GM12891 (cell line): ENCODE measurements at regions not wholly inside any gene's neighbourhood (a gene's known extent, or its start where the extent isn't known, plus 50 kb on each side); places are given as distances from the start of the nearest gene placed in this dataset.
"Not testable (repeated sequence)": the region's sequence is repeated elsewhere in the genome, so short reads cannot be mapped to it uniquely, and the experiment has no call there.

Experiments
- DNase-seq: peaks from one replicate; pipeline ENCODE4 v3.0.0; 2011; ENCODE audit warnings: low spot score; ENCODE audit not compliant: insufficient read length
- FAIRE-seq: peaks from 2 replicates; lab custom pipeline; 2011; peaks lifted over from hg19 to GRCh38; lab: Jason Lieb, UNC
- PAX5 ChIP-seq: IDR thresholded peaks from 2 replicates; pipeline ENCODE4 v1.6.1; 2011; ENCODE audit warnings: low read length, moderate library complexity, mild to moderate bottlenecking; ENCODE audit not compliant: insufficient read depth, severe bottlenecking
- POLR2A ChIP-seq: IDR thresholded peaks from 2 replicates; pipeline ENCODE4 v1.6.1; 2011; ENCODE audit warnings: low read depth, low read length, control low read depth
- POLR2AphosphoS5 ChIP-seq: IDR thresholded peaks from 2 replicates; pipeline ENCODE4 v1.6.1; 2011; ENCODE audit warnings: low read depth, low read length, control low read depth
- POU2F2 ChIP-seq: IDR thresholded peaks from 2 replicates; pipeline ENCODE4 v1.6.1; 2011; ENCODE audit warnings: low read depth, mild to moderate bottlenecking, control low read depth, low read length, moderate library complexity
- SPI1 ChIP-seq: IDR thresholded peaks from 2 replicates; pipeline ENCODE4 v1.6.1; 2011; ENCODE audit warnings: low read depth, low read length, control low read depth
- TAF1 ChIP-seq: IDR thresholded peaks from 2 replicates; pipeline ENCODE4 v1.6.1; 2011; ENCODE audit warnings: low read depth, low read length, control low read depth

DNA sequence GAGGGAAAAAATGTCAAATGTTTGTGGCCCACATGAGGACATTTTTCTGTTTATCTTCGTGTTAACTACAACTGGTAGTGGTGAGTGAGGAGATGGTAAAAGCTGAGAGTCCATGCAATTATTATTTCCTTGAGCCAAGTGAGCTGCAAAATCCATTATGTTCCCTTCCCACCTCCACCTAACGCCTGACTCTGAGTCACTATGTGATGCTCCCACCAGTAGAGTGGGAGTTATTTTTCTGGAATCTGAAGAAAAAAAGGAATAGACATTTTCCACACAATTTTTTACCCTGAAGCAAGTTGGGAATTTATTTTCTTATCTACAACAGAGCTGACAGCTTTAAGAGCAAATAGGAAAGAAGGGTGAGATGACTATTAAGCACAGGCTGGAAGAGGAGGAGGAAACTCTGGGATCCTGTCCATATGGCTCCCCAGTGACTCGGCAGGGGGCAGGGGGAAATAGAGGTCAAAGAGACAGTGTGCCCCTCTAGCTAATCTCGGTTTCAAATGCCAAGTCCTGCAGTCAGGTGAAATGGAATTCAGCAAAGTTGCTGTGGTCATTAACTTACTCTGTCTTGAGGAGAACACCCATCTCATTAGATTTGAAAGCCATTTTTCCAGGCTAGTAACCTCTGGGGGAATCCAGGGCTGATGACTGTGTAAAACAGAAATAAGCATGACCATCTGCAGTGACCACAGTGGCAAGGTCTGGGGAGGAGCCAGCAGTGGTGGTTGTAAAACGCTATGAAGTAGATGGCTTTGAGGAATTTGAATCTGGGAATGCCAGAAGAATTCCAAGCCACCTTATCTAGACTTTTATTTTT, 463.9 kb downstream of the STK39 start:
- no peak for TF ChIP-seq POLR2AphosphoS5
- TF ChIP-seq POLR2A, result no peak
- TF ChIP-seq SPI1, result no peak
- no peak for TF ChIP-seq TAF1
- no peak for TF ChIP-seq POU2F2
- no peak for TF ChIP-seq PAX5
- FAIRE-seq, result no peak
- DNase-seq, result no peak

DNA sequence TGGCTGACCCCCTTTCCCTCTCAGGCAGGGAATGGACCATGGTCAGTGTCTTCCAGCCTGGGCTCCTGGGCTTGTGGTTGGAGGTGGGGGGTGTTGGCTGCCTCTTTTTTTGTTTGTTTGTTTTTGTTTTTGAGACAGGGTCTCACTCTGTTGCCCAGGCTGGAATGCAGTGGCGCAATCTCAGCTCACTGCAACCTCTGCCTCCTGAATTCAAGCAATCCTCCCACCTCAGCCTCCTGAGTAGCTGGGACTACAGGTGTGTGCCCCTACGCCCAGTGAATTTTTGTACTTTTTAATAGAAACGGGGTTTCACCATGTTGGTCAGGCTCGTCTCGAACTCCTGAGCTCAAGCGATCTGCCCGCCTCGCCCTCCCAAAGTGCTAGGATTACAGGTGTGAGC, 465.8 kb downstream of the STK39 start:
- FAIRE-seq, DNase-seq: not testable (repeated sequence)

DNA sequence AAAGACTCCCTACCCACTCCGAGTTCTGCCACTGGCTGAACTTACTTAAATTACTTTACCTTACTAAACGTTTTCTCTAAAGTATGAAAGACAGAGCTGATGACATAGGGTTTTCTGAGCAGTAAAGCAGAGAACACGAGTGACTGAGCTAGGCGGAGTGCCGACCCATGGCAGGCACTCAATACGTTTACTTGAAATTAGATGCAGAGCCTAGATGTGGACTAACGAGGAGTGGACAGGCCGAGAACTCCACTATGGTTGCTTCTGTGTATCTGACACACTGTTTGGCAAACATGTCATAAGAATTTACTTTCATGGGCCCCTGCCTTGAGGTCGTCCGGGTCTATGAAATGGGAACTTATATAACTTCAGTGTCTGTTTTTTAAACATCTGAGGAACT, 471.0 kb downstream of the STK39 start:
- no peak for DNase-seq
- no peak for TF ChIP-seq PAX5
- no peak for TF ChIP-seq TAF1
- TF ChIP-seq POLR2AphosphoS5, result no peak
- no peak for TF ChIP-seq POLR2A
- TF ChIP-seq POU2F2, result no peak
- no peak for TF ChIP-seq SPI1
- FAIRE-seq, result no peak

DNA sequence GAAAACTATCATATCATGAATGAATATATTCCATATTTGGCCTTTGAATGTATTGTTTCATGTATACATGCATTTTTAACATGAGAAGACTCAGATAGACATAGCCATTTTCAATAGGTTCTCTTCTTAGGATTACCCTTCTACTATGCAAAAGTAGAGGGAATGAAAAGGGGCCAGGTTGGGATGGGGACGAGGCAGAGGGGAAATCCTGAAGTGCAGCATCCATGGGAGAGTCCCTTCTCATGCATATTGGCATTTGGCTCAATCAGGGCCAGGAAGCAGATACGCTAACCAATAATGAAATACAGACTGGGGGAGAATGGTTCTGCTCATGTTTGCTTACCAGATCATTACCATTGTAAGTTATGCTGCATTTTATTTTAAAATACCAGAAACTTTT, 475.8 kb downstream of the STK39 start:
- DNase-seq (no peak), FAIRE-seq (no peak)
- TF ChIP-seq POU2F2 (no peak), SPI1 (no peak), POLR2AphosphoS5 (no peak), POLR2A (no peak), PAX5 (no peak), TAF1 (no peak)

DNA sequence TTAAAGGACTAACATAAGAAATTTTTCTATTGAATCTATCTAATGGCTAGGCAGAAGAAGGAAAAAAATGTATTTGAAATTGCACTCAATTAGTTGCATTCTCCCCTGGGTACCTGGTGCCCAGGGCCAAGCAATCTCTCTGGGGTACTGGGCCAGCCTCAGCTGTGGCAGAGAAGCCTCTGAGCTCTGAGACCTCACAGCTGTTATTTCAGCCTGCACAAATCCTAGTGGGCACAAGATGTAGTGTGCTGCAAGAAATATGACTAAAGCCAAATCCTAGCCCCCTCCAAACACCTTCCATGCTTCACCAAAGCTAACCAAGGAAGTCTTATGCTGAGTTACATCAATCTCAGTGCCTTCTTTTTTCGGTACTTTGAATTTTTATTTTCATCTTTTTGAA, 478.4 kb downstream of the STK39 start:
- TF ChIP-seq POLR2AphosphoS5, result no peak
- no peak for TF ChIP-seq SPI1
- no peak for TF ChIP-seq TAF1
- no peak for TF ChIP-seq POLR2A
- TF ChIP-seq POU2F2, result no peak
- no peak for TF ChIP-seq PAX5
- no peak for DNase-seq
- FAIRE-seq, result no peak

DNA sequence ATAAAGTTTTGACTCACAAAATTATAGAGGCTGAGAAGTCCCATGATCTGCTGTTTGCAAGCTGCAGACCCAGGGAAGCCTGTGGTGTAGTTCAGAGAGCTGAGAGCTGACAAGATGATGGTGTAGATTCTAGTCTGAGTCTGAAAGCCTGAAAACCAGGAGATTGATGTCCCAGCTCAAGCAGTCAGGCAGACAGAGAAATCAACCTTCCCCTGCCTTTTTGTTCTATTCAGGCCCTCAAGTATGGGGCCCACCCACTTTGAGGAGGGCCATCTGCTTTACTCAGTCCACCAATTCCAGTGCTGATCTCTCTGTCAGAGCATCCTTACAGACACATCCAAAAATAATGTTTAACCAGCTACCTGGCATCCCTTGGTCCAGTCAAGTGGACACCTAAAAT, 479.6 kb downstream of the STK39 start:
- TF ChIP-seq PAX5, result no peak
- TF ChIP-seq POLR2AphosphoS5, result no peak
- TF ChIP-seq POLR2A, result no peak
- no peak for TF ChIP-seq TAF1
- TF ChIP-seq POU2F2, result no peak
- TF ChIP-seq SPI1, result no peak

DNA sequence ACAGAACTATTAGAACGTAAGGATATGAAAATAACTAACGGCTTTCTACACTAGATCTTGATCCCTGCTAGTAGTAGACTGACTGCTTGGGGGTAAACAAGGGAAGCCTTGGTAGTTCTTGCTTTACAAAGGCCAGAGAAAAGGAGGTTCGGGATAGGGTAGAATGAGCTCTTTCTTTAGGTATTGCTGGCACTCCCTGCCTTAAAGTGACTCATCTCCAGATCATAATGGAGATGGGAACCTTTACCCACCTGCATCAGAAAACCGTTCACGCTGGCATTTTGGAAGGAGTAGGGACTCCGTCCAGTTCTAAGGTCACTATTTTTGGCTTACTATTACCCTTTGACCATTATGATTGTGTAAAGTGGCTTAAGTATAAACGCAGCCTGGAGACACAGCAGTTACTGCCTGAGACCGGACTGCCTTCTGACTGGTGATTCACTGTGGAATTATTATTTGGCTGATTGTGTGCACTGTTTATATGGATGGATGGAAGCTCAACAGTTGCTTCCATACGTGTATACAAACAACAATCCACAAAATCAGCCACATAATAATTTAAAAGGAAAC, 482.5 kb downstream of the STK39 start:
- TF ChIP-seq POU2F2 (no peak), TAF1 (no peak), PAX5 (no peak), POLR2AphosphoS5 (no peak), POLR2A (no peak)
- DNase-seq (no peak), FAIRE-seq (no peak)

More for the DNA sequence above, 479.6 kb downstream of the STK39 start:
- FAIRE-seq, result no peak
- no peak for DNase-seq

DNA sequence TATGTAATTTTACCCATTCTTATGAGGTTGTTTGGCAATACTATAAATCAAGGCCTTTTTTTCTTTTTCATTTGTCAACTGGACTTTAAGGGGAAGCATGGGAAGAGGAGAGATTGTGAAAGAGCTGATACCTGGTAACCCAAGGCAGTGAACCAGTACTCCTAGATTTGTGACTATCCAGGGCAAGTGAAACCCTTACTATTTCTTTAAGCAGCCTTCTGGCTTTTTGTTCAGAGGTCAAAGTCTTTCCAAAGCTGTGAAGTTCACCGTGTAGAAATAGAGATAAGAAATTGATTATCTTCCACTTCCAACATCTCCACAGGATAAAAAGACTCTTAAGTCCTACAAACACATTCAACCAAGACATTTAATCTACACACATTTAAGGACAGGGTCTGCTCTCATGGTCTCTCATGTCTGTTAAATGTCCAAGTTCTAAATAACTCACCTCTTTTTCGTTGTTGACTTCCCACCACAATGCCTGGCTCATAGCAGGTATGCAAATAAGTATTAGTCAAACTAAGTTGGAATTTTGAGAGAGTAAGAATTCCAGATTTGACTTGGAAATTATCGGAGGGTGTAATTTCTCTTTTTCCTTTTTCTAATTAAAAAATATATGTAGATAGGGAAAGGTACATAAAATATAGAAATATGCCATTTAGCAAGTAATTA, 485.8 kb downstream of the STK39 start:
- DNase-seq (no peak), FAIRE-seq (no peak)
- no peak for TF ChIP-seq SPI1
- TF ChIP-seq POLR2AphosphoS5, result no peak
- TF ChIP-seq PAX5, result no peak
- no peak for TF ChIP-seq POLR2A
- TF ChIP-seq TAF1, result no peak
- no peak for TF ChIP-seq POU2F2

DNA sequence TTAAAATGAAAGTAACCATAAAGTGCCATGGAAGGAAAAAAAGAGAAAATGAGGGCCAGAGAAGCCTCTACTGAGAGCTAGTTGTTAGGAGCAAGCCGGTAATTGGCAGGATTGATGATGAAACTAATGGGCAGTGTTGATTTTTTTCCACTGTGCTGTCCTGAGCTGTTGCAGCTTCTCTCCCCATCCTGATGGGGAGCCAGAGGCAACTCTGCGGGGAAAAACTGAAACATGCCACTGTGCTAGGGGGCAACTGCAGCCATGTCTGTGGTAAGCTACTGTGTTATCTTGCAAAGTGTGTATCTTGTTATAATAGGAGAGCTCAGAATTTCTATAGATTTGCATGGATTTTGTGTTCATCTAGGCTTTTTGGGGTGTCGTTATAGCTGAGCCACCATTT, 487.9 kb downstream of the STK39 start:
- FAIRE-seq (no peak), DNase-seq (no peak)
- TF ChIP-seq POLR2A (no peak), POU2F2 (no peak), SPI1 (no peak), PAX5 (no peak), POLR2AphosphoS5 (no peak), TAF1 (no peak)

DNA sequence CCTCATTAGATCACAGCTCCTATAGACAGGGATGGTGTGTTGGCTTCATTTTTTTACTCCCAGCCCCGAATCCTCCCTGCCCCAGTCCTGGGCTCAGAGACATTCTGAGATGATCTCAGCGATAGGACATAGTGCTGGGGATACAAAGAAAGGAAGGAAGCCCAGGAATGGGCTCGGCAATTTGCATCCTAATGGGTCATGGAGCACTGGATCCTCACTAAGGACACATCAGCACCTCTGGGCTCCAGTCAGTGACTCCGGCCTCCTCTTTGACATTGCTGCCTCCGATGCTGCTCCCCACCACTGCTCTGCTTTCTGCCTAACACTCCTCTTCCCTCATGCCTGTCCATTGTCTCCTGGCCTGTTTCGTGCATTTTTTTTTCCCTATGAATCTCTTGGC, 489.1 kb downstream of the STK39 start:
- no peak for DNase-seq
- FAIRE-seq, result no peak
- TF ChIP-seq POLR2A (no peak), PAX5 (no peak), TAF1 (no peak), POU2F2 (no peak), SPI1 (no peak), POLR2AphosphoS5 (no peak)
